Neutrophil (primary cell): ENCODE measurements at regions not wholly inside any gene's neighbourhood (a gene's known extent, or its start where the extent isn't known, plus 50 kb on each side); places are given as distances from the start of the nearest gene placed in this dataset.
"Not testable (repeated sequence)": the region's sequence is repeated elsewhere in the genome, so short reads cannot be mapped to it uniquely, and the experiment has no call there.

Experiments used
- H3K27ac ChIP-seq: fragments of 200-600 bp; sonication (generic); 2 replicates; pipeline ENCODE4 v1.5.1; 2016; ENCODE audit warnings: mild to moderate bottlenecking, moderate library complexity
- H3K27me3 ChIP-seq: fragments of 200-600 bp; sonication (generic); 2 replicates; pipeline ENCODE4 v1.6.0; 2016; ENCODE audit warnings: mild to moderate bottlenecking
- H3K36me3 ChIP-seq: fragments of 200-600 bp; sonication (generic); 2 replicates; pipeline ENCODE4 v1.5.1; 2017
- H3K4me1 ChIP-seq, 2 experiments: fragments of 200-600 bp in 1 of 2; sonication (generic) in 1 of 2; 1 replicate in 1 of 2; 2 replicates in 1 of 2; pipeline versions ENCODE4 v1.5.1 to v1.6.1; 2013 to 2016; ENCODE audit warnings: low read depth in 1 of 2, low read length in 1 of 2, mild to moderate bottlenecking in 1 of 2, moderate library complexity in 1 of 2; ENCODE audit not compliant: control insufficient read depth in 1 of 2, insufficient read depth in 1 of 2
- H3K4me3 ChIP-seq, 2 experiments: fragments of 200-600 bp in 1 of 2; sonication (generic) in 1 of 2; 1 replicate in 1 of 2; 2 replicates in 1 of 2; pipeline ENCODE4 v1.5.1; 2013 to 2016; ENCODE audit warnings: low read depth in 1 of 2, low read length in 1 of 2, mild to moderate bottlenecking in 1 of 2, moderate library complexity in 1 of 2
- H3K9me3 ChIP-seq: fragments of 200-600 bp; sonication (generic); 2 replicates; pipeline ENCODE4 v1.5.1; 2016
- TF ChIP-seq, protein P1 (sequence below): fragments of 200-600 bp; sonication (generic); IDR thresholded peaks from 2 replicates; pipeline ENCODE4 v1.5.1; 2016; ENCODE audit warnings: antibody characterized with exemption

DNA sequence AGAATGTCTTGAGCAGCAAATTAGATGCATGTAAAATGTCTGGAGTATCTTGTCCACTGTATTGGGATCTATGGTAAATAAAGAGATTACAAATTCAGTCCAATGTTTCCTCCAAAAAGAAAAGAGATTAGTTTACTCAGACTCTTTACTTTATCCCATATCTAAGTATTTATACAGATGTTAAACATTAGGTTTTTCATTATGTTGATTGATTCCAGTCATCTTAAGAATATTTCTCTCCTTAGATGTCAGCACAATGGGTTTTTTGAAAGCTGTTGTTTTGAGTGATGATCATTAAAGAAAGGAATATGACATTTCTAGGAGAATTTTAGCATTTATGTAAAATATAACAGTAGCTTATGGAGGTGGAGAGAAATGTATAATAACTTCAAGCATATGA is 938.9 kb downstream of the C4orf33 start:
- no peak overlapping the region for H3K4me3 ChIP-seq
- no peaks in the 10 kb centered on the region for H3K4me1 ChIP-seq
- no peaks in the 10 kb centered on the region for H3K36me3 ChIP-seq
- H3K27ac ChIP-seq: no peak overlapping the region
- TF ChIP-seq, protein P1, sequence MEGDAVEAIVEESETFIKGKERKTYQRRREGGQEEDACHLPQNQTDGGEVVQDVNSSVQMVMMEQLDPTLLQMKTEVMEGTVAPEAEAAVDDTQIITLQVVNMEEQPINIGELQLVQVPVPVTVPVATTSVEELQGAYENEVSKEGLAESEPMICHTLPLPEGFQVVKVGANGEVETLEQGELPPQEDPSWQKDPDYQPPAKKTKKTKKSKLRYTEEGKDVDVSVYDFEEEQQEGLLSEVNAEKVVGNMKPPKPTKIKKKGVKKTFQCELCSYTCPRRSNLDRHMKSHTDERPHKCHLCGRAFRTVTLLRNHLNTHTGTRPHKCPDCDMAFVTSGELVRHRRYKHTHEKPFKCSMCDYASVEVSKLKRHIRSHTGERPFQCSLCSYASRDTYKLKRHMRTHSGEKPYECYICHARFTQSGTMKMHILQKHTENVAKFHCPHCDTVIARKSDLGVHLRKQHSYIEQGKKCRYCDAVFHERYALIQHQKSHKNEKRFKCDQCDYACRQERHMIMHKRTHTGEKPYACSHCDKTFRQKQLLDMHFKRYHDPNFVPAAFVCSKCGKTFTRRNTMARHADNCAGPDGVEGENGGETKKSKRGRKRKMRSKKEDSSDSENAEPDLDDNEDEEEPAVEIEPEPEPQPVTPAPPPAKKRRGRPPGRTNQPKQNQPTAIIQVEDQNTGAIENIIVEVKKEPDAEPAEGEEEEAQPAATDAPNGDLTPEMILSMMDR: no peak
- no peaks in the 10 kb centered on the region for H3K27me3 ChIP-seq
- no peaks in the 10 kb centered on the region for H3K9me3 ChIP-seq

DNA sequence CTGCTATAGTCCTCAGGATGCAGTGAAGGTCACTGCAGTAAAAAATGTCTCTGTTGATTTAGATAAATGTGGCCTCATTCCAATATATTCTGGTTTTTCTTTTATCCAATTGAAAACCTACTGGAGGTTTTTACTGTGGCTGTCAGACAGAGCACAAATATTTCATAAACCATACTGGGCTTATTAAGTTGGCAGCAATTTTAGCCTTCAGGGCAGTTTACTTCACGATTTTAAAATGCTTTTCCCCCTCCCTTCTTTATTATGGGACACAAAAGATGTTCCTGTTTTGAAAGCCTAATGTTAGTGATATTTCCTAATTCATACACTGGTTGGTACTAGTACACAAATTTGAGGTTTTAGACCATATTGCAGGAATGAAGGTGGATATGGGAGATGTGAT is 939.4 kb downstream of the C4orf33 start:
- no peaks in the 10 kb centered on the region for H3K9me3 ChIP-seq
- H3K4me3 ChIP-seq: no peak overlapping the region
- H3K27me3 ChIP-seq: no peaks in the 10 kb centered on the region
- H3K4me1 ChIP-seq: no peaks in the 10 kb centered on the region
- TF ChIP-seq, protein P1: no peak
- no peaks in the 10 kb centered on the region for H3K36me3 ChIP-seq
- no peak overlapping the region for H3K27ac ChIP-seq

DNA sequence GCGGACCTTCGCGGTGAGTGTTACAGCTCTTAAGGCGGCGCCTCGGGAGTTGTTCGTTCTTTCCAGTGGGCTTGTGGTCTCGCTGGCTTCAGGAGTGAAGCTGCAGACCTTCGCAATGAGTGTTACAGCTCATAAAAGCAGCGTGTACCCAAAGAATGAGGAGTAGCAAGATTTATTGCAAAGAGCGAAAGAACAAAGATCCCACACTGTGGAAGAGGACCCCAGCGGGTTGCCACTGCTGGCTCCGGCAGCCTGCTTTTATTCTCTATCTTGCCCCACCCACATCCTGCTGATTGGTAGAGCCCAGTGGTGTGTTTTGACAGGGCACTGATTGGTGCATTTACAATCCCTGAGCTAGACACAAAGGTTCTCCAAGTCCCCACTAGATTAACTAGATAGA is 941.9 kb downstream of the C4orf33 start:
- H3K4me1 ChIP-seq, H3K9me3 ChIP-seq, H3K27ac ChIP-seq, H3K36me3 ChIP-seq, H3K27me3 ChIP-seq, H3K4me3 ChIP-seq: not testable (repeated sequence)

DNA sequence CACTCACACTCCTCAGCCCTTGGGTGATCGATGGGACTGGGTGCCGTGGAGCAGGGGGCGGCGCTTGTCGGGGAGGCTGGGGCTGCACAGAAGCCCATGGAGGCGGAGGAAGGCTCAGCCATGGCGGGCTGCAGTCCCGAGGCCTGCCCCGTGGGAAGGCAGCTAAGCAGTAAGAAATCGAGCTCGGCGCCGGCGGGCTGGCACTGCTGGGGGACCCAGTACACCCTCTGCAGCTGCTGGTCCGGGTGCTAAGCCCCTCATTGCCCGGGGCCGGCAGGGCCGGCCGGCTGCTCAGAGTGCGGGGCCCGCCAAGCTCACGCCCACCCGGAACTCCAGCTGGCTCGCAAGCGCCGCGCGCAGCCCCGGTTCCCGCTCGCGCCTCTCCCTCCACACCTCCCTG is 942.6 kb downstream of the C4orf33 start:
- not testable (repeated sequence) for H3K27me3 ChIP-seq, H3K36me3 ChIP-seq, H3K27ac ChIP-seq, H3K4me3 ChIP-seq, H3K9me3 ChIP-seq, H3K4me1 ChIP-seq

DNA sequence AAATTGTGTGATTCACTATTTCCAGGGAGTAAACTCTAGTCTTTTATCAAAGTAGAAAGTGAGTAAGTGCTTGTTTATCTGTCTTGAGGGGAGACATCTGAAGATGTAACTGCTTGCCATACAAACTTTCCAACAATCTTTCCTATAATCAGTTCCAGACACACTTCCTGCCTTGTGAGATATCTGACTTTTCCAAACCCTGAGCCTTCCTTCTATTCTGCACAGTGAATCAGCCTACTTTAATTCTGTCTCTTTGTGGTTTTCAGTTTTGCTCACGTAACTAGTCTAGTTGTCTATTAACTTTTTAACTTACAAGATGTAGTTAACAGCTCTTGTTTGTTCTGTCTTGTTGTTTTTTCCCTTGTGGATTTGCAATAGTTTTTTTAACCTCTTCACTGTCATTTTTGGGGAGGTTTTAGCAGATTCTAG is 947.8 kb downstream of the C4orf33 start:
- Histone ChIP-seq H3K27ac (no peak overlapping the region), H3K9me3 (no peaks in the 10 kb centered on the region), H3K4me1 (no peaks in the 10 kb centered on the region), H3K36me3 (no peaks in the 10 kb centered on the region), H3K4me3 (no peak overlapping the region), H3K27me3 (no peaks in the 10 kb centered on the region)
- TF ChIP-seq, protein P1: no peak

DNA sequence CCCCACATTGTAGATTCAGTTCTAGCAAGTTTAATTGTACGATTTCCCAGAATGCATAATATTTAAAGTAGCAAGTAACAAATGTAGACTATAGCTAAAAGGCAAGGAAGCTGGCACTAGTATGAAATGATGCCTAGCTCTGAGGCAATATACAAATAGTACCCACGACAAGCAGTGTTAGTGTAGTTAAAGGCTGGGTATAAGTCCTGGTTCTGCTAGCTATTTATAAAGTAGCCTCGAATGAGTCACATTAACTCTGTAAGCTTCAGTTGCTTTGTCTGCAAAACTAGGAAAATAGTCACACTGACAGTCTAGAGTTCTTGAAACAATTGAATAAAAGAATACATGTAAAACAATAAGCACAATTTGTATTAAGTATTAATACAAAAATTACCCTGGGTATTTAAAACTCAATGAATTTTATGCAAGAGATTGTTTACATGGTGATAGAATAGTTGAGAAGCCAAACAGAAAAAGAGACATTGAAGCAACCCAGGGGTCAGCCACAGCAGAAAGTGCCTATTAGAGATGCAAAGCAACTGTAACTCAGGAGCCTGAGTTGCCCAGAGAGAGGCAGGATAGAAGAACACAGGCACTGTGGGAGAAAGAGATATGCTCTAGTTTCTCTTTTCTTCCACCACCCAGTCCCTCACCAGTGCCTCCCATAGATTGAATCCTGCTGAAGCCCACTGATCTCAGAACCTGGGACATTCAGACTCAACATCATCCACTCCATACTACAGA is 949.0 kb downstream of the C4orf33 start:
- TF ChIP-seq, protein P1: no peak
- no peaks in the 10 kb centered on the region for H3K9me3 ChIP-seq
- no peak overlapping the region for H3K4me3 ChIP-seq
- H3K4me1 ChIP-seq: no peaks in the 10 kb centered on the region
- H3K27me3 ChIP-seq: no peaks in the 10 kb centered on the region
- H3K27ac ChIP-seq: no peak overlapping the region
- no peaks in the 10 kb centered on the region for H3K36me3 ChIP-seq

DNA sequence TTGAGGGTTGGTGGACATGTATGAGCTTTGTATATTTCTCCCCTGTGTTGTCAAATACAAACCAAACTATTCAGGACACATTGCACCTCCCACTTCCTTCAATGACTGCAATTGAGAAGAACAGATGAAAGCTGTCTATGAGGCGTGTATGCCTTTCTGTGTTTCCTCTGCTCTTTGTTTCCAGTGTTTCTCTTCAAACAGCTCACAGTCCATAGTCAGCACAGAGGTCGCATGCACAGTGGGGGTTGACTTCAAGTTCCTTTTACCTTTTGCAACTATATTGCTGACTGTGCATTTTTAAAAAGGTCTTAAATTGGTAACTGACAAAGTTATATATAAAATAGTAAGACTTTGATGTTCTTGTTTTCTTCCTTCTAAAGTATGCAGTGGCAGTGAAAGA is 957.8 kb downstream of the C4orf33 start:
- no peak overlapping the region for H3K27ac ChIP-seq
- H3K4me1 ChIP-seq: no peaks in the 10 kb centered on the region
- no peaks in the 10 kb centered on the region for H3K9me3 ChIP-seq
- no peak overlapping the region for H3K4me3 ChIP-seq
- H3K36me3 ChIP-seq: no peaks in the 10 kb centered on the region
- TF ChIP-seq, protein P1: no peak
- no peaks in the 10 kb centered on the region for H3K27me3 ChIP-seq
